ENCODE measurements at regions not wholly inside any gene's neighbourhood (a gene's known extent, or its start where the extent isn't known, plus 50 kb on each side); places are given as distances from the start of the nearest gene placed in this dataset.

GRCh38 chr1:238779716-238780115 is 606.7 kb upstream of the CHRM3 start (continued):
- no peak for TF ChIP-seq ZBTB33 (IDR thresholded peaks at IDR 0.05)
- TF ChIP-seq RAD21 (IDR thresholded peaks at IDR 0.05), result no peak
- no peak for TF ChIP-seq HNF4G (IDR thresholded peaks at IDR 0.05)
- no peak for TF ChIP-seq NR2F2 (IDR thresholded peaks at IDR 0.05)
- no peak for TF ChIP-seq EGR1 (IDR thresholded peaks at IDR 0.05; ENCODE audit: low read depth in 2 of 2)
- no peak for TF ChIP-seq CTCF (IDR thresholded peaks at IDR 0.05; ENCODE audit: low read depth, low read length, missing input control)
- no peak for TF ChIP-seq YY1 (IDR thresholded peaks at IDR 0.05)

- no peaks in the 10 kb centered on the region for H3K27me3 ChIP-seq (ENCODE audit: control insufficient read depth in 4 of 4, insufficient read depth in 4 of 4, low read length in 3 of 4)
Measured at GRCh38 chr1:238778113-238778512, 608.3 kb upstream of the CHRM3 start.

GRCh38 chr1:238777551-238777950 is 608.8 kb upstream of the CHRM3 start:
- Histone ChIP-seq H3K4me1 (ENCODE audit: control insufficient read depth in 4 of 4, insufficient read depth in 4 of 4, low read length in 3 of 4) (no peaks in the 10 kb centered on the region), H3K4me3 (ENCODE audit: low read depth in 1 of 3, low read length in 3 of 3) (no peak overlapping the region), H3K9me3 (ENCODE audit: control insufficient read depth in 4 of 4, low read length in 3 of 4) (no peaks in the 10 kb centered on the region), H3K9ac (ENCODE audit: low read depth in 1 of 2, low read length in 2 of 2) (no peak overlapping the region), H3K27me3 (ENCODE audit: control insufficient read depth in 4 of 4, insufficient read depth in 4 of 4, low read length in 3 of 4) (no peaks in the 10 kb centered on the region), H3K27ac (ENCODE audit: low read depth in 1 of 2, low read length in 2 of 2) (no peak overlapping the region), H3K36me3 (ENCODE audit: control insufficient read depth in 4 of 4, insufficient read depth in 3 of 4, low read depth in 1 of 4, low read length in 3 of 4) (no peaks in the 10 kb centered on the region)
- DNase-seq (ENCODE audit: low spot score), result no peak
- TF ChIP-seq EGR1 (IDR thresholded peaks at IDR 0.05; ENCODE audit: low read depth in 2 of 2) (no peak), FOXA2 (IDR thresholded peaks at IDR 0.05) (no peak), TAF1 (conservative IDR thresholded peaks at IDR 0.05) (no peak), JUND (IDR thresholded peaks at IDR 0.05) (no peak), SP1 (IDR thresholded peaks at IDR 0.05) (no peak), HNF4G (IDR thresholded peaks at IDR 0.05) (no peak)

More at GRCh38 chr1:238778113-238778512, 608.3 kb upstream of the CHRM3 start:
- no peak for DNase-seq (ENCODE audit: low spot score)
- no peak overlapping the region for H3K9ac ChIP-seq (ENCODE audit: low read depth in 1 of 2, low read length in 2 of 2)
- H3K9me3 ChIP-seq (ENCODE audit: control insufficient read depth in 4 of 4, low read length in 3 of 4), result no peaks in the 10 kb centered on the region
- 87% methylated on average over 1 of the region's 1 CpG for WGBS
- no peak overlapping the region for H3K4me3 ChIP-seq (ENCODE audit: low read depth in 1 of 3, low read length in 3 of 3)
- TF ChIP-seq MAX (IDR thresholded peaks at IDR 0.05) (no peak), ZBTB33 (IDR thresholded peaks at IDR 0.05) (no peak), EGR1 (IDR thresholded peaks at IDR 0.05; ENCODE audit: low read depth in 2 of 2) (no peak), NR2F2 (IDR thresholded peaks at IDR 0.05) (no peak), TAF1 (conservative IDR thresholded peaks at IDR 0.05) (no peak)
- no peaks in the 10 kb centered on the region for H3K36me3 ChIP-seq (ENCODE audit: control insufficient read depth in 4 of 4, insufficient read depth in 3 of 4, low read depth in 1 of 4, low read length in 3 of 4)
- H3K4me1 ChIP-seq (ENCODE audit: control insufficient read depth in 4 of 4, insufficient read depth in 4 of 4, low read length in 3 of 4), result no peaks in the 10 kb centered on the region
- H3K27ac ChIP-seq (ENCODE audit: low read depth in 1 of 2, low read length in 2 of 2), result no peak overlapping the region
